Activated CD4-positive, alpha-beta T cell treated with anti-CD3 and anti-CD28 coated beads, Interleukin-2, amount 10 ng/mL, durations not matched to agents 7 days and 5 days (primary cell): ENCODE measurements at regions not wholly inside any gene's neighbourhood (a gene's known extent, or its start where the extent isn't known, plus 50 kb on each side); places are given as distances from the start of the nearest gene placed in this dataset.

ENCODE experiments used
- CTCF ChIA-PET: fragments of 350-600 bp; sonication (Branson Sonifier 250); formaldehyde crosslinking; loops from one replicate; lab custom pipeline; 2021; ENCODE audit warnings: antibody characterized with exemption; lab: Charles Lee
- POLR2A ChIA-PET: fragments of 350-600 bp; sonication (Branson Sonifier 250); formaldehyde crosslinking; loops from one replicate; lab custom pipeline; 2021; ENCODE audit warnings: antibody characterized with exemption; lab: Charles Lee
- DNase-seq: peaks from one replicate; pipeline ENCODE4 v3.0.0-alpha.2; 2020
- H3K27ac Mint-ChIP-seq: one replicate; pipeline ENCODE4 v1.8.0; 2021; ENCODE audit warnings: mild to moderate bottlenecking, moderate library complexity, mixed read lengths
- H3K27me3 Mint-ChIP-seq: one replicate; pipeline ENCODE4 v1.8.0; 2021; ENCODE audit warnings: mixed read lengths
- H3K36me3 Mint-ChIP-seq: one replicate; pipeline ENCODE4 v1.8.0; 2021; ENCODE audit warnings: low read depth, mixed read lengths
- H3K4me1 Mint-ChIP-seq: one replicate; pipeline ENCODE4 v1.8.0; 2021; ENCODE audit warnings: mixed read lengths
- H3K4me3 Mint-ChIP-seq: one replicate; pipeline ENCODE4 v1.8.0; 2021; ENCODE audit warnings: mild to moderate bottlenecking, moderate library complexity, mixed read lengths
- H3K9me3 Mint-ChIP-seq: one replicate; pipeline ENCODE4 v1.8.0; 2021; ENCODE audit warnings: mixed read lengths

DNA sequence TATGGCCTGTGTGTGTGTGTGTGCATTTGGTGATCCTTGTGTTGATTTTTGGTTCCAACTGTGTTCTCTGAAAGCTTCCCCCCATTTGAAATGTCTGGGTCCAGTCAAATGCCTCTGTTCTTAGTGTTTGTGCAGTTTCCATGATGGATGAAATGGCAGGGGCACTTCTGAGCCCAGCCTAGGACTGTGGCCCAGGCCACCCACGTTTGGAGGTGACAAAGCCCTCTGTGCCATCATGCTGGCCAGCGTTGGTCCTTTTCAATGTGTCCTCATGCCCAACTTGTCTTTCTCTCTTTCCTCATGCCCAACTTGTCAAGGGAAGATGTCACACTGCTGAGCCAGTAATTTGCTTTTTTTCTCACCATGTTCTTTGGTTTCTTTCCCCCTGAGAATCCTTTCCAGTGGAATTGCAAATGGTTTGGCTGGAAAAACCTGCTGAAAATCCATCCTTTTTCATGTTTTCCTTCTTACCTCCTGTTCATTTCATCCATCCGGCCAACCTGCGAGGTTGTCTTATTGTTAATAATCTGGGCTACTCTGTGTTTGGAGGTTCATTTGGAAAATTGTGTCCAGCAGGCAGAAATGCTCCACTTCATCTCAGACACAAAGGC lies 113.7 kb upstream of the NAV2 start:
- POLR2A ChIA-PET = no interaction called here

GRCh38 chr11:19598456-19598855 lies 114.2 kb upstream of the NAV2 start:
- no peaks in the 10 kb centered on the region for H3K4me1 Mint-ChIP-seq
- H3K36me3 Mint-ChIP-seq = no peaks in the 10 kb centered on the region
- CTCF ChIA-PET = no interaction called here
- H3K9me3 Mint-ChIP-seq = no peaks in the 10 kb centered on the region
- POLR2A ChIA-PET = no interaction called here
- H3K27me3 Mint-ChIP-seq = no peaks in the 10 kb centered on the region
- DNase-seq = no peak
- H3K27ac Mint-ChIP-seq = no peak overlapping the region
- H3K4me3 Mint-ChIP-seq = no peak overlapping the region

More for the DNA sequence above, 113.7 kb upstream of the NAV2 start:
- no peaks in the 10 kb centered on the region for H3K9me3 Mint-ChIP-seq
- H3K27me3 Mint-ChIP-seq = no peaks in the 10 kb centered on the region
- no peaks in the 10 kb centered on the region for H3K4me1 Mint-ChIP-seq
- CTCF ChIA-PET = no interaction called here
- no peak overlapping the region for H3K4me3 Mint-ChIP-seq
- DNase-seq = no peak
- H3K27ac Mint-ChIP-seq = no peak overlapping the region
- no peaks in the 10 kb centered on the region for H3K36me3 Mint-ChIP-seq

- no peaks in the 10 kb centered on the region for H3K4me1 Mint-ChIP-seq
- H3K4me3 Mint-ChIP-seq = no peak overlapping the region
- H3K9me3 Mint-ChIP-seq = no peaks in the 10 kb centered on the region
- no peaks in the 10 kb centered on the region for H3K36me3 Mint-ChIP-seq
- ChIA-PET POLR2A (no interaction called here), CTCF (no interaction called here)
- no peak for DNase-seq
- H3K27ac Mint-ChIP-seq = no peak overlapping the region
- peaks cover 4% of the 10 kb centered on the region for H3K27me3 Mint-ChIP-seq
Observed at GRCh38 chr11:19597876-19598275, 114.8 kb upstream of the NAV2 start.

DNA sequence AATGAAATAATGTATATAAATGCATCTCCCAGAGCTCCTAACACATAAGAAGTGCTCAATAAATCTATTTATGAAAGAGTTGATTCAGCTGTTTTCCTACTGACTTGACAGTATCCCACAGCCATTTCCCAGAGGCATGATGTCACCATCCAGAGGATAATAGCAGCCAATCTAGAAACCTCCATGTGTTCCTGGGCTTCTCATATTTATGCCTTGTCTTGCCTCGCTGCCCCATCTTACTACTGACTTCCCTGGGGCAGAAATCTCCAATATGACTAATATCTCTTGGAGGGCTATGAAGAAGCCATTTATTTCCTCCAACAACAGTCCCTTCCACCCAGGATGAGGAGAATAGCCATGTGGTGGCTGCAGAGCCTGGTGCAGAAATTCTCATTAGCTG lies 115.4 kb upstream of the NAV2 start:
- no peak overlapping the region for H3K4me3 Mint-ChIP-seq
- H3K27me3 Mint-ChIP-seq = peaks cover 5% of the 10 kb centered on the region
- no peaks in the 10 kb centered on the region for H3K36me3 Mint-ChIP-seq
- H3K27ac Mint-ChIP-seq = no peak overlapping the region
- no peaks in the 10 kb centered on the region for H3K9me3 Mint-ChIP-seq
- H3K4me1 Mint-ChIP-seq = no peaks in the 10 kb centered on the region
- CTCF ChIA-PET = no interaction called here
- POLR2A ChIA-PET = no interaction called here
- DNase-seq = no peak

DNA sequence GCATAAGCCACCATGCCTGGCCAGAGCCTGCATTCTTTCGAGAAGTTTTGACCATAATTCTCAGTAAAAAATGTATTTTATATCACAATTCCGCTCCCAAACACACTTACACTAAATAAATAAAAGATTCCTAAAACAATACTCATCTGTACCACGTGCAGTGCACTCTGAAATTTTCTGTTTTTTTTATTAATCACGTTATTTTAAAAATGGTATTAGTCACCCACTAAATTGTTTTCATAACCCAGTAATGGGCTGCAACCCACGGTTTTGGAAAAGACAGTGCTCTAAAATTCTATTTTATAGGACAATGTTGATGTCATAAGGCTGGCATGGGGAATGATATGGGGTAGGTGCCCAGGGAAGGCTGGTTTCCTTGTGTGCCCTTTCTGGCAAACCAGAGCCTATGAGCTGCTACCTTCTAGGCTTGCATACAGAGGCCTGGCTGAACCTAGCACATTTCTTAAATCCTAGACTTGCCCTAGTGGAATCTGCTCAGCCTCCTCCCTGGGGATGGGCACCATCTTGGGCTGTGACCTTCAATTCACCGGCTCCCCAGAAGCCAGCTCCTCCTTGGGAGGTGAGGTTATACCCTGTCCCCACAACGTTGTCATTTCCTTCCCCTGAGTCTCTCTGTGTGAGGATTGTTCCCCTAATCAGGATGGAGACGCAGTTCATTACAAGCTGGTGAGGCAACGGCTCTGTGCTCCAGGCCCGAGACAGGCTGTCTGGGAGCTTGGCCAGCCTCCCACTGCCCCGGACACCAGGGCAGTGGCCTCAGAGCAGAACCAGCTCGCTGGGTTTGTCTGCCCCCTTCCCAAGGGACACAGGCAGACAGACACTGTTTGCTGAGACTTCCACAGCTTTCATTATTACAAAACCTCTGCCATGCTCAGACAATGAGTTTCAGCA lies 116.5 kb upstream of the NAV2 start:
- POLR2A ChIA-PET = no interaction called here
- Mint-ChIP-seq H3K4me3 (no peak overlapping the region), H3K36me3 (no peaks in the 10 kb centered on the region), H3K27ac (no peak overlapping the region), H3K4me1 (no peaks in the 10 kb centered on the region), H3K9me3 (no peaks in the 10 kb centered on the region), H3K27me3 (peaks cover 6% of the 10 kb centered on the region)
- CTCF ChIA-PET = interaction anchor here (0.9 kb wide), 1 partner anchor 368 kb away, joined by 3 read pairs; no protein-coding TSS in a partner anchor
- no peak for DNase-seq

GRCh38 chr11:19595499-19595839 lies 117.2 kb upstream of the NAV2 start:
- Mint-ChIP-seq H3K36me3 (no peaks in the 10 kb centered on the region), H3K27ac (no peak overlapping the region), H3K27me3 (peaks cover 6% of the 10 kb centered on the region), H3K9me3 (no peaks in the 10 kb centered on the region), H3K4me3 (no peak overlapping the region), H3K4me1 (no peaks in the 10 kb centered on the region)
- no peak for DNase-seq
- ChIA-PET POLR2A (no interaction called here), CTCF (no interaction called here)

GRCh38 chr11:19594326-19594725 lies 118.3 kb upstream of the NAV2 start:
- no peak overlapping the region for H3K4me3 Mint-ChIP-seq
- ChIA-PET POLR2A (no interaction called here), CTCF (interaction anchor here (0.6 kb wide), 2 partner anchors 289 to 331 kb away, joined by 3 read pairs; no protein-coding TSS in a partner anchor)
- peaks cover 6% of the 10 kb centered on the region for H3K27me3 Mint-ChIP-seq
- DNase-seq = no peak
- H3K4me1 Mint-ChIP-seq = no peaks in the 10 kb centered on the region
- H3K36me3 Mint-ChIP-seq = no peaks in the 10 kb centered on the region
- H3K27ac Mint-ChIP-seq = no peak overlapping the region
- no peaks in the 10 kb centered on the region for H3K9me3 Mint-ChIP-seq

DNA sequence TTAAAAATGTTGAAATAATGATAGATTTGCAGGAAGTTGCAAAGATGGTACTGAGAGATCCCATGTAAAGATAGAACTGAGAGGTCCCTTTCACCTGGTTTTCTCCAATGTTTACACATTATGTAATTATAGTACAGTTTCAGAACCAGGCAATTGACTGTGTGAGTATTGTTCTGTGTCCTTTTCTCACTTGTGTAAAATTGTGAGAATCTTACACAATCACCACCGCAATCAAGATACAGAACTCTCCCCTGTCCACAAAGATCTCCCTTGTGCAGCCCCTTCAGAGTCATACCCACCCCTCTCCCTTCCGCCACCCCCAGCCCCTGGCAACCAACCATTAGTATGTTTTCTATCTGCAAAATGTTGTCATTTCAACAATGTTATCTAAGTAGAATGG lies 119.8 kb upstream of the NAV2 start:
- H3K4me1 Mint-ChIP-seq = no peaks in the 10 kb centered on the region
- no peak overlapping the region for H3K4me3 Mint-ChIP-seq
- no peak overlapping the region for H3K27ac Mint-ChIP-seq
- peaks cover 6% of the 10 kb centered on the region for H3K27me3 Mint-ChIP-seq
- no peaks in the 10 kb centered on the region for H3K9me3 Mint-ChIP-seq
- ChIA-PET POLR2A (no interaction called here), CTCF (no interaction called here)
- H3K36me3 Mint-ChIP-seq = no peaks in the 10 kb centered on the region
- no peak for DNase-seq

DNA sequence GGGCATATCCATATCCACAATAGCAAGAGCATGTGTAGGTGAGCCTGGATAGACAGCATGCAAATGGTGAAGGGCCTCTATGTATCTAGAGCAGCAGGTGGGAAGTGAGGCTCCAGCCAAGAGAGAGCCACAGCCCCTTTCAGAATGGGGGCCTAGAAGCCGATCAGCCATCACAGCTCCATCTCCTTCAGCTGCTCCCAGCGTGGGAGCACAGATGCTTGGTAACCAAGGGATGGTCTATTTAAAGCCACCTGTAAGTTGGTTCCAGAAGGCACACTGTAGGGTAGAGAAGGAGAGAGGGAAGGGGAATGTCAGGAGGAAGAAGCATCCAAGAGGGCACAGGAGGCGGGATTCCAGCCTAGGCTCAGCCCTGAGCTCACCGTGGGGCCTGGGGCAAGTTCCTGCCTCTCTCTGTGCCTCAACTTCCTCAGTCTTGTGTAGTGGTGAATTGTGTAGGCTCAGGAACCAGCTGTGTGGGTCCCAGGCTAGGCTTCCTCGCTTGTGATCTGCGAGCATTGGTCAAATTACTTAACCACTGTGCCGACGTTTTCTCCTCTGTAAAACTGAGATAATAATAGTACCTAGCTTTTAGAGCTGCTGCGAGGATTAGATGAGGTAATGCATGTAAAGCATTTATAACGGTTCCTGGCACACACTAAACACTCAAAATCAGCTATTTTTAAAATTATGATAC lies 122.9 kb upstream of the NAV2 start:
- H3K27ac Mint-ChIP-seq = no peak overlapping the region
- ChIA-PET CTCF (interaction anchor here (0.9 kb wide), 1 partner anchor 29 kb away, joined by 3 read pairs; no protein-coding TSS in a partner anchor), POLR2A (no interaction called here)
- no peaks in the 10 kb centered on the region for H3K9me3 Mint-ChIP-seq
- no peak overlapping the region for H3K4me3 Mint-ChIP-seq
- no peaks in the 10 kb centered on the region for H3K4me1 Mint-ChIP-seq
- no peak for DNase-seq
- H3K27me3 Mint-ChIP-seq = peaks cover 9% of the 10 kb centered on the region
- no peaks in the 10 kb centered on the region for H3K36me3 Mint-ChIP-seq

DNA sequence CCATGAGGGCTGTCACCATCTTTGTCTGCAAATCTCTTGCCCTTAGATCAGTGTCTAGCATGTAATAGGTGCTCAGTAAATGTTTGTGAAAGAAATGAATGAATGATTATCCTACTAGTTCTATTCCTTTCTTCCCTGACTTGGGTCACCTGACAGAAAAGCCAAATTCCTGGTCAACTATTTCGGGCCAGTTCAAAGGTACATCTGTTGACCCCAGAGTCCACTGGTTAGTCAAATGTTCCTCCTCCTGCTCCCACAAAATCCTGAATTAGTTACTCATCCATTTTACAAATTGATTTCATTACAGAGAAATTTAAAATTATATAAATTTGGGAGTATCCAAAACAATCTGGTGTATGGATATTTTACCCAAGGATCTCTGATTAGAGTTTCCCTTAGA lies 124.7 kb upstream of the NAV2 start:
- DNase-seq = no peak
- ChIA-PET CTCF (no interaction called here), POLR2A (no interaction called here)
- Mint-ChIP-seq H3K36me3 (no peaks in the 10 kb centered on the region), H3K27me3 (peaks cover 8% of the 10 kb centered on the region), H3K4me1 (no peaks in the 10 kb centered on the region), H3K9me3 (no peaks in the 10 kb centered on the region), H3K27ac (no peak overlapping the region), H3K4me3 (no peak overlapping the region)

DNA sequence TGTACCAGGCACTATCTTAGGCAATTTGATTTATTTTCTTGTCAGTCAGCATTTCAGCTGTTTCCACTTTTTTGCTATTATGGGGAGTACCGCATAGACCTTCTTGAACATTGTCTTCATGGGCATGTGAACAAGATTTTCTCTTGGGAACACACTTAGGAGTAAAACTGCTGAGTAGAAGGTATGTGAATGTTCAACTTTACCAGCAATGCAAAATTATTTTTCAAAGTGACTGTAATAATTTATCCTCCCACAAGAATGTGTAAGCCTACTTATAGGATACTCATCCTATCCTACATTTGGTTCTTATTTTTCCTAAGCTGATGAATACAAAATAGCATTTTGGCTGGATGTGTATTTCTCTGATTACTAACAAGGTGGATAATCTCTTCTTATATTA lies 132.0 kb upstream of the NAV2 start:
- Mint-ChIP-seq H3K36me3 (no peaks in the 10 kb centered on the region), H3K4me3 (no peak overlapping the region), H3K9me3 (no peaks in the 10 kb centered on the region), H3K4me1 (no peaks in the 10 kb centered on the region), H3K27me3 (peaks cover 6% of the 10 kb centered on the region), H3K27ac (no peak overlapping the region)
- POLR2A ChIA-PET = no interaction called here
- no peak for DNase-seq
- CTCF ChIA-PET = no interaction called here

DNA sequence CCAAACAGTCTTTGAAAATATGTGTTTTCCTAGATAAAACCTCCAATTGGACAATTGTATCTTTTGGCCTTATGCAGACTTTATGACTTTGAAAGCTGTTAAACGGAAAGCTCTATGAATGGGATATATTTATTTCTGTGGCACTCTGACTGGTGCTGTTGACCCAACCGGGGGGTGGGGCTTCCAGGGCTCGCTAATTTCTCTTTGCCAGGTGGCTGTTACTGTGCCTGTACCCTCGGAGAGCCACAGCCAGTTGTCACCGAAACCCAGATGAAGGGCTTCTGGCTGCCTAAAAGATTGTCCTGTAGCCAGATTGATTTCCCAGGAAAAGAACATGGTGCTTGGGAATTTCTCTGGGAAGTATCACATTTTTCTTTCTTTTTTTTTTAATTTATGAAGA lies 132.7 kb upstream of the NAV2 start:
- Mint-ChIP-seq H3K27me3 (peaks cover 3% of the 10 kb centered on the region), H3K36me3 (no peaks in the 10 kb centered on the region)

GRCh38 chr11:19578871-19579270 lies 133.8 kb upstream of the NAV2 start:
- Mint-ChIP-seq H3K27me3 (peaks cover 2% of the 10 kb centered on the region), H3K27ac (no peak overlapping the region), H3K4me1 (no peaks in the 10 kb centered on the region), H3K9me3 (no peaks in the 10 kb centered on the region), H3K36me3 (no peaks in the 10 kb centered on the region), H3K4me3 (no peak overlapping the region)
- POLR2A ChIA-PET = no interaction called here
- CTCF ChIA-PET = no interaction called here
- no peak for DNase-seq

More for the DNA sequence above, 132.7 kb upstream of the NAV2 start:
- Mint-ChIP-seq H3K9me3 (no peaks in the 10 kb centered on the region), H3K27ac (no peak overlapping the region), H3K4me1 (no peaks in the 10 kb centered on the region), H3K4me3 (no peak overlapping the region)
- POLR2A ChIA-PET = no interaction called here
- DNase-seq = no peak
- CTCF ChIA-PET = no interaction called here
